BLaER1 treated with 17β-estradiol and CSF1 and Interleukin-3, amounts not matched to agents 10 nM and 100 nM (cell line): ENCODE measurements at regions not wholly inside any gene's neighbourhood (a gene's known extent, or its start where the extent isn't known, plus 50 kb on each side); places are given as distances from the start of the nearest gene placed in this dataset.

Experiments used
- H3K27ac ChIP-seq, 11 experiments: shearing (Covaris generic); formaldehyde crosslinking; 2 replicates each; pipeline ENCODE4 v1.8.1; 2022
- H3K27me3 ChIP-seq, 11 experiments: shearing (Covaris generic); formaldehyde crosslinking; 2 replicates each; pipeline ENCODE4 v1.8.1; 2022
- H3K36me3 ChIP-seq, 11 experiments: shearing (Covaris generic); formaldehyde crosslinking; 2 replicates each; pipeline ENCODE4 v1.8.1; 2022
- H3K4me1 ChIP-seq, 10 experiments: shearing (Covaris generic); formaldehyde crosslinking; 2 replicates each; pipeline ENCODE4 v1.8.1; 2022
- H3K4me2 ChIP-seq, 11 experiments: shearing (Covaris generic); formaldehyde crosslinking; 2 replicates each; pipeline ENCODE4 v1.8.1; 2022
- H3K4me3 ChIP-seq, 10 experiments: shearing (Covaris generic); formaldehyde crosslinking; 2 replicates each; pipeline ENCODE4 v1.8.1; 2022
- H3K9ac ChIP-seq, 11 experiments: shearing (Covaris generic); formaldehyde crosslinking; 2 replicates each; pipeline ENCODE4 v1.8.1; 2022
- H3K9me3 ChIP-seq, 11 experiments: shearing (Covaris generic); formaldehyde crosslinking; replicated peaks in 1 of 11; 2 replicates each; pipeline ENCODE4 v1.8.1; 2022
- H4K20me1 ChIP-seq, 11 experiments: shearing (Covaris generic); formaldehyde crosslinking; 2 replicates each; pipeline ENCODE4 v1.8.1; 2022
- Cebpa-rat ChIP-seq, 11 experiments: shearing (Covaris generic); IDR thresholded peaks; 2 replicates each; pipeline ENCODE4 v1.8.1; 2022

GRCh38 chr20:22800129-22800528 is 215.8 kb upstream of the FOXA2 start:
- Histone ChIP-seq H3K27me3 (no peaks in the 10 kb centered on the region), H3K36me3 (no peaks in the 10 kb centered on the region), H3K9ac (no peak overlapping the region), H3K9me3 (no peaks in the 10 kb centered on the region), H3K4me3 (no peak overlapping the region), H3K27ac (no peak overlapping the region), H3K4me2 (peak overlapping the region in 5 of 11 experiments; percentile 2 to 27 (median 16); a peak in 3 of 22 replicates), H4K20me1 (no peaks in the 10 kb centered on the region; a peak in 1 of 22 replicates), H3K4me1 (peaks cover 0 to 33% (median 5%) of the 10 kb centered on the region in 10 experiments; a peak in 7 of 20 replicates)
- no peak for TF ChIP-seq Cebpa-rat (IDR thresholded peaks at IDR 0.05)

- H4K20me1 ChIP-seq: no peaks in the 10 kb centered on the region; a peak in 1 of 22 replicates
- H3K4me1 ChIP-seq: peaks cover 0 to 33% (median 5%) of the 10 kb centered on the region in 10 experiments; a peak in 7 of 20 replicates
- no peak overlapping the region for H3K4me3 ChIP-seq
- no peaks in the 10 kb centered on the region for H3K36me3 ChIP-seq
- no peak overlapping the region for H3K27ac ChIP-seq
- no peak for TF ChIP-seq Cebpa-rat (IDR thresholded peaks at IDR 0.05)
- H3K9me3 ChIP-seq: no peaks in the 10 kb centered on the region
- H3K4me2 ChIP-seq: no peak overlapping the region
- no peaks in the 10 kb centered on the region for H3K27me3 ChIP-seq
- no peak overlapping the region for H3K9ac ChIP-seq
These were observed 217.2 kb upstream of the FOXA2 start for GRCh38 chr20:22801528-22801927.

GRCh38 chr20:22802296-22802695 is 217.9 kb upstream of the FOXA2 start:
- Histone ChIP-seq H3K27me3 (no peaks in the 10 kb centered on the region), H3K4me3 (no peak overlapping the region), H3K36me3 (no peaks in the 10 kb centered on the region), H4K20me1 (no peaks in the 10 kb centered on the region; a peak in 1 of 22 replicates), H3K9ac (no peak overlapping the region), H3K4me1 (peaks cover 0 to 31% (median 5%) of the 10 kb centered on the region in 10 experiments; a peak in 7 of 20 replicates), H3K4me2 (no peak overlapping the region), H3K9me3 (no peaks in the 10 kb centered on the region), H3K27ac (no peak overlapping the region)
- TF ChIP-seq Cebpa-rat (IDR thresholded peaks at IDR 0.05): no peak

- no peaks in the 10 kb centered on the region; a peak in 1 of 22 replicates for H4K20me1 ChIP-seq
- no peak overlapping the region for H3K9ac ChIP-seq
- no peaks in the 10 kb centered on the region for H3K36me3 ChIP-seq
- H3K4me1 ChIP-seq: peaks cover 0 to 7% (median 0%) of the 10 kb centered on the region in 10 experiments; a peak in 6 of 20 replicates
- H3K9me3 ChIP-seq: peaks cover 0 to 5% (median 0%) of the 10 kb centered on the region in 11 experiments; a peak in 1 of 22 replicates
- no peak overlapping the region for H3K27ac ChIP-seq
- H3K4me3 ChIP-seq: no peak overlapping the region
- no peak for TF ChIP-seq Cebpa-rat (IDR thresholded peaks at IDR 0.05)
- no peak overlapping the region for H3K4me2 ChIP-seq
- no peaks in the 10 kb centered on the region for H3K27me3 ChIP-seq
These were observed 220.8 kb upstream of the FOXA2 start for GRCh38 chr20:22805219-22805618.

GRCh38 chr20:22805996-22806395 is 221.6 kb upstream of the FOXA2 start:
- H3K4me2 ChIP-seq: no peak overlapping the region
- no peaks in the 10 kb centered on the region for H3K27me3 ChIP-seq
- peaks cover 0 to 5% (median 0%) of the 10 kb centered on the region in 11 experiments; a peak in 1 of 22 replicates for H3K9me3 ChIP-seq
- no peaks in the 10 kb centered on the region; a peak in 1 of 22 replicates for H4K20me1 ChIP-seq
- no peak for TF ChIP-seq Cebpa-rat (IDR thresholded peaks at IDR 0.05)
- no peaks in the 10 kb centered on the region for H3K36me3 ChIP-seq
- H3K4me3 ChIP-seq: no peak overlapping the region
- no peaks in the 10 kb centered on the region for H3K4me1 ChIP-seq
- H3K9ac ChIP-seq: no peak overlapping the region
- no peak overlapping the region for H3K27ac ChIP-seq

- Histone ChIP-seq H3K9me3 (peaks cover 0 to 5% (median 0%) of the 10 kb centered on the region in 11 experiments; a peak in 1 of 22 replicates), H3K27me3 (no peaks in the 10 kb centered on the region), H3K36me3 (no peaks in the 10 kb centered on the region), H4K20me1 (no peaks in the 10 kb centered on the region; a peak in 1 of 22 replicates), H3K4me3 (no peak overlapping the region), H3K27ac (no peak overlapping the region), H3K4me2 (no peak overlapping the region), H3K4me1 (no peaks in the 10 kb centered on the region), H3K9ac (no peak overlapping the region)
- no peak for TF ChIP-seq Cebpa-rat (IDR thresholded peaks at IDR 0.05)
These were observed 222.7 kb upstream of the FOXA2 start for GRCh38 chr20:22807045-22807444.

- H3K9ac ChIP-seq: no peak overlapping the region
These were observed 223.4 kb upstream of the FOXA2 start for GRCh38 chr20:22807646-22808244.

GRCh38 chr20:22808628-22809027 is 224.3 kb upstream of the FOXA2 start:
- Histone ChIP-seq H3K9me3 (peaks cover 0 to 5% (median 0%) of the 10 kb centered on the region in 11 experiments; a peak in 1 of 22 replicates), H3K36me3 (no peaks in the 10 kb centered on the region), H3K9ac (no peak overlapping the region), H3K4me1 (no peaks in the 10 kb centered on the region), H3K27me3 (no peaks in the 10 kb centered on the region), H3K4me3 (no peak overlapping the region), H4K20me1 (no peaks in the 10 kb centered on the region), H3K27ac (no peak overlapping the region), H3K4me2 (no peak overlapping the region)
- no peak for TF ChIP-seq Cebpa-rat (IDR thresholded peaks at IDR 0.05)

More at GRCh38 chr20:22807646-22808244, 223.4 kb upstream of the FOXA2 start:
- H3K36me3 ChIP-seq: no peaks in the 10 kb centered on the region
- H3K4me1 ChIP-seq: no peaks in the 10 kb centered on the region
- peaks cover 0 to 5% (median 0%) of the 10 kb centered on the region in 11 experiments; a peak in 1 of 22 replicates for H3K9me3 ChIP-seq
- no peaks in the 10 kb centered on the region; a peak in 1 of 22 replicates for H4K20me1 ChIP-seq
- no peak overlapping the region for H3K4me2 ChIP-seq
- no peak overlapping the region for H3K27ac ChIP-seq
- no peak for TF ChIP-seq Cebpa-rat (IDR thresholded peaks at IDR 0.05)
- no peaks in the 10 kb centered on the region for H3K27me3 ChIP-seq
- H3K4me3 ChIP-seq: no peak overlapping the region

GRCh38 chr20:22810030-22810429 is 225.1 kb upstream of the SSTR4 start:
- no peak overlapping the region for H3K4me3 ChIP-seq
- no peaks in the 10 kb centered on the region for H3K27me3 ChIP-seq
- H3K4me2 ChIP-seq: no peak overlapping the region
- no peaks in the 10 kb centered on the region for H3K36me3 ChIP-seq
- no peak for TF ChIP-seq Cebpa-rat (IDR thresholded peaks at IDR 0.05)
- no peak overlapping the region for H3K9ac ChIP-seq
- H3K9me3 ChIP-seq: peaks cover 0 to 5% (median 0%) of the 10 kb centered on the region in 11 experiments; a peak in 1 of 22 replicates
- no peaks in the 10 kb centered on the region for H4K20me1 ChIP-seq
- H3K4me1 ChIP-seq: no peaks in the 10 kb centered on the region
- no peak overlapping the region for H3K27ac ChIP-seq
